GM19239 (cell line): ENCODE measurements at regions not wholly inside any gene's neighbourhood (a gene's known extent, or its start where the extent isn't known, plus 50 kb on each side); places are given as distances from the start of the nearest gene placed in this dataset.

Experiments used
- DNase-seq: peaks from one replicate; pipeline ENCODE4 v3.0.0; 2011; ENCODE audit warnings: low spot score; ENCODE audit not compliant: insufficient read length
- FAIRE-seq: peaks from 2 replicates; lab custom pipeline; 2011; peaks lifted over from hg19 to GRCh38; lab: Jason Lieb, UNC

GRCh38 chrX:137101273-137101990 is 67.6 kb upstream of the GPR101 start:
- FAIRE-seq = no peak

More at GRCh38 chrX:137101273-137101990, 67.6 kb upstream of the GPR101 start:
- DNase-seq = no peak
